GM18870 (cell line): ENCODE measurements at regions not wholly inside any gene's neighbourhood (a gene's known extent, or its start where the extent isn't known, plus 50 kb on each side); places are given as distances from the start of the nearest gene placed in this dataset.
"Not testable (repeated sequence)": the region's sequence is repeated elsewhere in the genome, so short reads cannot be mapped to it uniquely, and the experiment has no call there.

Experiments used
- ATAC-seq: cut with Tn5 transposase; IDR thresholded peaks from one replicate; pipeline ENCODE4 v1.9.1; 2021; ENCODE audit warnings: moderate library complexity; ENCODE audit not compliant: unreplicated experiment

- no peak for ATAC-seq
These were observed 414.1 kb upstream of the CLINT1 start for GRCh38 chr5:158273035-158273434.

GRCh38 chr5:158272409-158272808, 413.5 kb upstream of the CLINT1 start:
- no peak for ATAC-seq

- ATAC-seq = no peak
These were observed 412.1 kb upstream of the CLINT1 start for GRCh38 chr5:158270996-158271554.

- no peak for ATAC-seq
These were observed 409.3 kb upstream of the CLINT1 start for GRCh38 chr5:158268286-158268685.

- ATAC-seq = no peak
These were observed 408.3 kb upstream of the CLINT1 start for GRCh38 chr5:158267228-158267627.

GRCh38 chr5:158265931-158266700, 407.2 kb upstream of the CLINT1 start:
- ATAC-seq = no peak

GRCh38 chr5:158265346-158265745, 406.4 kb upstream of the CLINT1 start:
- no peak for ATAC-seq

- no peak for ATAC-seq
These were observed 405.3 kb upstream of the CLINT1 start for GRCh38 chr5:158264264-158264663.

GRCh38 chr5:158261674-158262367, 402.9 kb upstream of the CLINT1 start:
- no peak for ATAC-seq

- ATAC-seq = no peak
These were observed 397.2 kb upstream of the CLINT1 start for GRCh38 chr5:158256096-158256495.

- no peak for ATAC-seq
These were observed 396.7 kb upstream of the CLINT1 start for GRCh38 chr5:158255609-158256008.

GRCh38 chr5:158246661-158247060, 387.7 kb upstream of the CLINT1 start:
- ATAC-seq = no peak

GRCh38 chr5:158245513-158245912, 386.6 kb upstream of the CLINT1 start:
- ATAC-seq = no peak

- ATAC-seq = no peak
These were observed 385.9 kb upstream of the CLINT1 start for GRCh38 chr5:158244882-158245281.

GRCh38 chr5:158236511-158237335, 377.8 kb upstream of the CLINT1 start:
- ATAC-seq = no peak

- ATAC-seq = no peak
These were observed 376.2 kb upstream of the CLINT1 start for GRCh38 chr5:158235159-158235547.

- ATAC-seq = no peak
These were observed 375.6 kb upstream of the CLINT1 start for GRCh38 chr5:158234323-158235158.

- no peak for ATAC-seq
These were observed 374.9 kb upstream of the CLINT1 start for GRCh38 chr5:158233735-158234322.

- not testable (repeated sequence) for ATAC-seq
These were observed 368.4 kb upstream of the CLINT1 start for GRCh38 chr5:158227314-158227713.

GRCh38 chr5:158226496-158226895, 367.6 kb upstream of the CLINT1 start:
- no peak for ATAC-seq
